Effector memory CD4-positive, alpha-beta T cell (primary cell): ENCODE measurements at regions not wholly inside any gene's neighbourhood (a gene's known extent, or its start where the extent isn't known, plus 50 kb on each side); places are given as distances from the start of the nearest gene placed in this dataset.
"Not testable (repeated sequence)": the region's sequence is repeated elsewhere in the genome, so short reads cannot be mapped to it uniquely, and the experiment has no call there.

Experiments
- DNase-seq, 3 donors: peaks; one replicate each; pipeline ENCODE4 v3.0.0-alpha.2; 2020
- H3K27ac ChIP-seq: 2 replicates; pipeline ENCODE4 v1.7.0; 2013; ENCODE audit warnings: mild to moderate bottlenecking, low read length, moderate library complexity; ENCODE audit not compliant: insufficient read depth, poor library complexity, severe bottlenecking
- H3K27me3 ChIP-seq: replicated peaks from 2 replicates; pipeline ENCODE4 v1.7.0; 2013; ENCODE audit warnings: mild to moderate bottlenecking, low read length; ENCODE audit not compliant: insufficient read depth, control insufficient read depth, poor library complexity, severe bottlenecking
- H3K36me3 ChIP-seq: 2 replicates; pipeline ENCODE4 v1.7.0; 2013; ENCODE audit warnings: mild to moderate bottlenecking, low read length, moderate library complexity; ENCODE audit not compliant: control insufficient read depth, insufficient read depth
- H3K4me1 ChIP-seq: 2 replicates; pipeline ENCODE4 v1.7.0; 2013; ENCODE audit warnings: low read length, mild to moderate bottlenecking; ENCODE audit not compliant: control insufficient read depth, insufficient read depth, poor library complexity, severe bottlenecking
- H3K4me3 ChIP-seq: 2 replicates; pipeline ENCODE4 v1.7.0; 2013; ENCODE audit warnings: low read length, low read depth, mild to moderate bottlenecking; ENCODE audit not compliant: insufficient read depth, poor library complexity, severe bottlenecking
- H3K9me3 ChIP-seq: 2 replicates; pipeline ENCODE4 v1.7.0; 2013; ENCODE audit warnings: mild to moderate bottlenecking, low read length, moderate library complexity; ENCODE audit not compliant: control insufficient read depth

DNA sequence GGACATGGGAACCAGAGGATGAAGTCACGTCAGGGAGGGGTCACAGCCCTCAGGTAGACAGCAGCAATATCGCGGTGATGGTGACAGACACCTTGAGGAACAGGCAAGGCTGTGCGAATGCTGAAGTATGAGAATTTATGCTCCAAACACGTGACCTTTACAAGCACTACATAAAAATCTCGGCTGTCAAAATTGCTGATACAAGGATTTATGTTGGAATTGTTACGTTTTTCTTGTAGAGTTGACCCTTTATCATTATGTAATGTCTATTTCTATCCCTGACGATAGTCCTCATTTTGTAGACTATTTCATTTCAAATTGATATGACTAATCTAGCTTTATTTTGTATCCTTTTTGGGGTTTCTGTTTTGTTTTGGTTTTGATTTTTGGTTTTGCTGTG is 311.1 kb downstream of the C6orf118 start:
- Histone ChIP-seq H3K4me3 (no peak overlapping the region), H3K4me1 (no peaks in the 10 kb centered on the region), H3K27ac (no peak overlapping the region), H3K9me3 (no peaks in the 10 kb centered on the region), H3K27me3 (no peaks in the 10 kb centered on the region), H3K36me3 (no peaks in the 10 kb centered on the region)
- DNase-seq: no peak

DNA sequence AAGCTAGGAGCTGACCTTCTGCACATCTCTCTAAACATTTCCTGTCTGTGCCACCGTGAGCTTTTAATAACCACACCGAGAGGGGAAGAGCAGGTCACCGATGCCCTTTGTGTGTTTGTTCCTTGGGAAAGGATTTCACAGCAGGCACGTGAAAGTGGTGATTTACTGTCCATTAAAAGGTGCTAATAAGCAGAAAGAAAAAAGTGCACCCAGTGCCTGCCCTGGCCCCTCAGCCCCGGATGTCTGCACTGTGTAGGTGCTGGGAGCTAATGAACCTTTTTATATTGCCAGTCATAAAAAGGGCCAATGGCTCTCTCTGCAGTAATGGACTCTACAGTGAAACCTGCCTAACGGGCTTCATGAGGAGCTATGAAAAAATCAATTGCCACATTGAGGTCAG is 312.6 kb downstream of the C6orf118 start:
- H3K27me3 ChIP-seq: no peaks in the 10 kb centered on the region
- H3K9me3 ChIP-seq: no peaks in the 10 kb centered on the region
- no peak for DNase-seq
- H3K4me3 ChIP-seq: no peak overlapping the region
- no peak overlapping the region for H3K27ac ChIP-seq
- no peaks in the 10 kb centered on the region for H3K36me3 ChIP-seq
- no peaks in the 10 kb centered on the region for H3K4me1 ChIP-seq

DNA sequence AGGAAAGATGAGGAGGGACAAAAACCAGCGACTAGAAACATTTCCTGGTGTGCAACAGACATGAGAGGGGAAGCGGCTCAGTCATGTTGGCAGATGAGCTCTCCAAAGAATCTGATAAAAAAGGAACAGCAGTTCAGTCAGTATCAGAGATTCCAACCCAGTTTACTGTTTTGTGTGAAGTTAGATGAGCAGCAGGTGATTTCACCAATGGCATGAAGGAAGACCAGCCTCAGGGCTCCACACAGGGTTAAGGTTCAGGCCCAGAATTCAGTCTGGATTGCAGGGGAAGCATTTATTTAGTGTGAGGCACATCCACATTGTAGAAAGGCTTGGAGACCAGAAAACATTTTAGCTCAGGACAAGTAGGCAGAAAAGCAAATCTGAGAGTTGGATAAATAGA is 317.8 kb downstream of the C6orf118 start:
- Histone ChIP-seq H3K4me3 (no peak overlapping the region), H3K36me3 (no peaks in the 10 kb centered on the region), H3K27me3 (no peaks in the 10 kb centered on the region), H3K9me3 (no peaks in the 10 kb centered on the region), H3K27ac (no peak overlapping the region), H3K4me1 (no peaks in the 10 kb centered on the region)
- DNase-seq: no peak

DNA sequence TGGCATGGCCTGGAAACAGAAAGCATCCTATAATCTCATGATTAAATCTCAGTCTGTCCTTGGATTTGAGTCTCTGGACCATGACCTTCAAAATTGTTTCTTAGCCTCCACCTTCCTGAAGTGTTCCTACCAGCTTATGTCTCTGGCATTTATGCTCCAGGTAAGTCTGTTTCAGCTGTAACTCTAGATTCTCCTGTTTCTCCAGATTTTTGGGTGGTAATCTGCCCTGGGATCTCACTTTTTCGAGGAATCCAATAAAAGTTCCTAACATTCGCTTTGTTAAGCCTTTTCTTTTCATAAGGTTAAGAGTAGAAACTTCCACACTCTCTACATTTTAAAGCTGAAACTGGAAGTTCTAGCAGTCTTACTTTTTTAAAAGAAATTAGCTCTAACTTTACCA is 318.5 kb downstream of the C6orf118 start:
- Histone ChIP-seq H3K4me1 (no peaks in the 10 kb centered on the region), H3K4me3 (no peak overlapping the region), H3K27me3 (no peaks in the 10 kb centered on the region), H3K27ac (no peak overlapping the region), H3K36me3 (no peaks in the 10 kb centered on the region), H3K9me3 (no peaks in the 10 kb centered on the region)
- no peak for DNase-seq

DNA sequence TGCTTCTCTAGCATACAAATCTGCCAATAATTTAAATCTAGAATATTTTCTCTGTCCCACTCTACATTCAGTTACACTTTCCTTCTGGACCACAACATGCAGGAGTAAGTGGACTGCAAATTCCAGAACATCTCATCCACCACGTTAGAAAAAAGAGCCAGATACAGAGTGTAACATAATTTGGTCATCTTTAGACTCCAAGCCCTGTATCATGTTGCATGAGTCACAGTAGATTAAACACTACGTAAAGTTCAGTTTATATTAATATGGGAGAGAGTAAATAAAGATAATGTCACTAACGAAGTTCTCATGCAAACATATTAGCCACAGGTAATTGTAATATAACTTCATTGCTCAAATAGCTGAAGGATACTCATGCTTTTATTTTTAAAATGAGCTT is 327.0 kb downstream of the C6orf118 start:
- DNase-seq: no peak
- H3K27ac ChIP-seq: no peak overlapping the region
- H3K36me3 ChIP-seq: no peaks in the 10 kb centered on the region
- no peaks in the 10 kb centered on the region for H3K27me3 ChIP-seq
- H3K4me1 ChIP-seq: no peaks in the 10 kb centered on the region
- H3K9me3 ChIP-seq: no peaks in the 10 kb centered on the region
- no peak overlapping the region for H3K4me3 ChIP-seq

DNA sequence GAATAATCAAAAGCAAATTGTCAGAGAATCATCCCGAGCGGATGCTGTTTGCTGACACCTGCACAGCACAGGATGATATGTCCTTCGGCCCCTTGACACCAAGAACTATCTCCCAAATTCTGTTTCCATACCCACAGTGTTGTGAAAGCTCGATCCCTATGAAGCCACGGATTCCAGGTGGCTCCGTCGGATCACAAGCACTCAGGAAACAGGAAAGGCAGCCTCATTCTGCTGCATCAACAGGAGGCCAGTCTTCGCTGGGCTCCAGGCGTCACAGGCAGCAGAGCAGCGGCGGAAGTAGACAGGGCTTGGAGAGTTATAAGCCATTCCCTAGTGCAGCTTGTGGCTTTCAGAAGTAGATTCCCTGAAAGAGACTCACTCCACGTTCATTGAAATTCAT is 342.3 kb downstream of the C6orf118 start:
- no peak for DNase-seq
- H3K27me3 ChIP-seq: peaks cover 3% of the 10 kb centered on the region

DNA sequence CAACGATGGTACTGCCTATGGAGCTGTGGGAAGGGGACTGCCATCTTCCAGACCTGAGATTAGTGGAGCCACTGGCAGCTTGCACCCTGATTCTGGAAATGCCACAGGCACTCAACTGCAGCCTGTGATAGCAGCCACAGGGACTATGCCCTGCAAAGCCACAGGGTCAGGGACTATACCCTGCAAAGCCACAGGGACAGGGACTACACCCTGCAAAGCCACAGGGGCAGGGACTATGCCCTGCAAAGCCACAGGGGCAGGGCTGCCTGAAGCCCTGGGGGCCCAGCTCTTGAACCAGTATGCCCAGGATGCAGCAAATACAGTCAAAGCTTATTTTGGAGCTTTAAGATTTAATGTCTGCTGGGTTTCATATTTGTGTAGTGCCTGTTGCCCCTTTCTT is 346.6 kb downstream of the C6orf118 start:
- Histone ChIP-seq H3K4me3 (no peak overlapping the region), H3K4me1 (no peaks in the 10 kb centered on the region), H3K36me3 (no peaks in the 10 kb centered on the region), H3K9me3 (no peaks in the 10 kb centered on the region), H3K27me3 (peaks cover 3% of the 10 kb centered on the region), H3K27ac (no peak overlapping the region)
- DNase-seq: no peak

More for the DNA sequence above, 342.3 kb downstream of the C6orf118 start:
- Histone ChIP-seq H3K9me3 (no peaks in the 10 kb centered on the region), H3K27ac (no peak overlapping the region), H3K4me3 (no peak overlapping the region), H3K4me1 (no peaks in the 10 kb centered on the region), H3K36me3 (no peaks in the 10 kb centered on the region)

DNA sequence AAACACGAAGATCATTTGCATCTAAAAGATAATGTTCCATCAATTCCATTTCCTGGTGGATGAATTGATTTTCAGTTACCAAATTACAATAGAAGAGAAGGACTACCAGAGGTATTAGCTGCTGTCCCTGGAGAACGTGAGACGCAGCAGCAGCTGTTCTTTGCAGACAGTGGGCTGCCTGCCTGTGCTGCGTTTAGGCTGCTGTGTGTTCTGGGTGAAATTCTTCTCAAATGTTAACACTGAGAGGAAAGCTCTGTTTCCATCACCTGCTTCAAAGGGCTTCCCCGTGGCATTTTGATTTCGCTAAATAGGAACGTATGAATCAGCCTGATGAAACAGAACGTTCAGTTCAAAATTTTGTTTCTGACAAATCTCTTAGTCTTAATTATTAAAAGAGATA is 362.2 kb downstream of the C6orf118 start:
- Histone ChIP-seq H3K27me3 (no peaks in the 10 kb centered on the region), H3K36me3 (no peaks in the 10 kb centered on the region), H3K4me1 (no peaks in the 10 kb centered on the region), H3K4me3 (no peak overlapping the region), H3K9me3 (no peaks in the 10 kb centered on the region), H3K27ac (no peak overlapping the region)
- no peak for DNase-seq

DNA sequence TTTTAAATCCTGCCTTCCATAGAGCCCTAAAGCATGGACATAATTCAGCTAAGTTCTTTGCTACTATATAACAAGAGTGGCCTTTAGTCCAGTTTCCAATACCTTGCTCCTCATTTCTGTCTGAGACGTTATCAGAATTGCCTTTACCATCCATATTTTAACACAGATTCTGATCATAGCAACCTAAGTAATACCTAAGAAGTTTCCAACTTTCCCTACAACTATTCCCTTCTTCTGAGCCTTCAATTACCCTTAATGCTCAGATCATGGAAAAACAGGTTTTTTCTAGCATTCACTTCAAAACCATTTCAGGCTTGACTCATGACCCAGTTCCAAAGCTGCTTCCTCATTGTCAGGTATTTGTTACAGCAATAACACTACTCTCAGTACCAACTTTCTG is 367.1 kb downstream of the C6orf118 start:
- no peaks in the 10 kb centered on the region for H3K9me3 ChIP-seq
- no peak for DNase-seq
- no peaks in the 10 kb centered on the region for H3K36me3 ChIP-seq
- H3K27ac ChIP-seq: no peak overlapping the region
- H3K4me1 ChIP-seq: no peaks in the 10 kb centered on the region
- H3K4me3 ChIP-seq: no peak overlapping the region
- H3K27me3 ChIP-seq: no peaks in the 10 kb centered on the region

DNA sequence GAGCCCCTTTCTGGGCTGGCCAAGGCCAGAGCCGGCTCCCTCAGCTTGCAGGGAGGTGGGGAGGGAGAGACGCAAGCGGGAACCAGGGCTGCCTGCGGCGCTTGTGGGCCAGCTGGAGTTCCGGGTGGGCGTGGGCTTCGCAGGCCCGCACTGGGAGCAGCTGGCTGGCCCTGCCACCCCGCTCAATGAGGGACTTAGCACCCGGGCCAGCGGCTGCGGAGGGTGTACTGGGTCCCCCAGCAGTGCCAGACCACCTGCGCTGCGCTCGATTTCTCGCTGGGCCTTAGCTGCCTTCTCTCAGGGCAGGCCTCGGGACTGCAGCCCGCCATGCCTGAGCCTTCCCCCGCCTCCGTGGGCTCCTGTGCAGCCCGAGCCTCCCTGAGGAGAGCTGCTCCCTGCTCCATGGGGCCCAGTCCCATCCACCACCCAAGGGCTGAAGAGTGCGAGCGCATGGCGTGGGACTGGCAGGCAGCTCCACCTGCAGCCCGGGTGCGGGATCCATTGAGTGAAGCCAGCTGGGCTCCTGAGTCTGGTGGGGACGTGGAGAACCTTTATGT is 376.1 kb downstream of the C6orf118 start:
- not testable (repeated sequence) for H3K27me3 ChIP-seq, H3K36me3 ChIP-seq, DNase-seq, H3K4me3 ChIP-seq, H3K27ac ChIP-seq, H3K9me3 ChIP-seq, H3K4me1 ChIP-seq
